Pancreas (tissue), 10 donors: ENCODE measurements at regions not wholly inside any gene's neighbourhood (a gene's known extent, or its start where the extent isn't known, plus 50 kb on each side); places are given as distances from the start of the nearest gene placed in this dataset.

Experiments
- ATAC-seq, 4 donors: fragments of 200-7000 bp; cut with Tn5 transposase; one replicate each; pipeline versions ENCODE4 v1.8.0 to v1.9.1; 2020; ENCODE audit warnings: mild to moderate bottlenecking in 4 of 4, moderate library complexity in 4 of 4
- DNase-seq, 6 donors: peaks; one replicate each; pipeline ENCODE4 v3.0.0-alpha.2; 2020
- FAIRE-seq: peaks from 2 replicates; lab custom pipeline; 2012; peaks lifted over from hg19 to GRCh38; lab: Jason Lieb, UNC
- H3K27ac ChIP-seq, 4 donors: fragments of 200-600 bp; sonication (generic); 1 replicate in 3 of 4; 2 replicates in 1 of 4; pipeline versions ENCODE4 v1.5.0 to v1.8.0; 2020
- H3K27me3 ChIP-seq, 4 donors: fragments of 200-600 bp; one replicate each; pipeline ENCODE4 v1.8.0; 2021
- H3K36me3 ChIP-seq, 3 donors: fragments of 200-600 bp; sonication (generic) in 1 of 3; one replicate each; pipeline versions ENCODE4 v1.5.0 to v1.8.0; 2020 to 2021
- H3K4me1 ChIP-seq, 3 donors: fragments of 200-600 bp; one replicate each; pipeline ENCODE4 v1.8.0; 2021
- H3K4me3 ChIP-seq, 4 donors: fragments of 200-600 bp; sonication (generic) in 2 of 4; one replicate each; pipeline versions ENCODE4 v1.5.0 to v1.8.0; 2020 to 2021
- H3K9me3 ChIP-seq, 4 donors: fragments of 200-600 bp; one replicate each; pipeline ENCODE4 v1.8.0; 2021
- CTCF ChIP-seq, 4 donors: fragments of 200-600 bp; sonication (generic) in 3 of 4; IDR thresholded peaks; one replicate each; pipeline versions ENCODE4 v1.5.0 to v1.8.0; 2021; ENCODE audit warnings: antibody characterized with exemption in 4 of 4
- WGBS, 2 donors: extraction: QIAGEN DNeasy Blood & Tissue Kit; methylation state at CpG; one replicate each; pipeline ENCODE4 v1.1.7; 2013; 5-methylcytosine and 5-hydroxymethylcytosine counted together
- intact Hi-C, 3 donors: fragments of 100-400 bp; cut with DNase I; formaldehyde crosslinking; loops; one replicate each; pipeline versions ENCODE4 v1.11.1 to v1.14.2; 2022
- donor health status: healthy with polysubstance abuse.
- donor health status: DM: no; HTN: no; CAD: no; lungs with moderate emphysema.
- donor health status: DM: no; HTN: no; CAD: no.
- donor health status: control.
- donor health status: control.
- donor health status: Bipolar disorder and iron deficiency.
- donor health status: DM: yes; HTN: yes; CAD: no.
- donor health status: DM: no; HTN: no; CAD: no.
- donor health status: DM: no; HTN: no; CAD: no.
- donor health status: DM: yes; HTN: yes; CAD: no.

DNA sequence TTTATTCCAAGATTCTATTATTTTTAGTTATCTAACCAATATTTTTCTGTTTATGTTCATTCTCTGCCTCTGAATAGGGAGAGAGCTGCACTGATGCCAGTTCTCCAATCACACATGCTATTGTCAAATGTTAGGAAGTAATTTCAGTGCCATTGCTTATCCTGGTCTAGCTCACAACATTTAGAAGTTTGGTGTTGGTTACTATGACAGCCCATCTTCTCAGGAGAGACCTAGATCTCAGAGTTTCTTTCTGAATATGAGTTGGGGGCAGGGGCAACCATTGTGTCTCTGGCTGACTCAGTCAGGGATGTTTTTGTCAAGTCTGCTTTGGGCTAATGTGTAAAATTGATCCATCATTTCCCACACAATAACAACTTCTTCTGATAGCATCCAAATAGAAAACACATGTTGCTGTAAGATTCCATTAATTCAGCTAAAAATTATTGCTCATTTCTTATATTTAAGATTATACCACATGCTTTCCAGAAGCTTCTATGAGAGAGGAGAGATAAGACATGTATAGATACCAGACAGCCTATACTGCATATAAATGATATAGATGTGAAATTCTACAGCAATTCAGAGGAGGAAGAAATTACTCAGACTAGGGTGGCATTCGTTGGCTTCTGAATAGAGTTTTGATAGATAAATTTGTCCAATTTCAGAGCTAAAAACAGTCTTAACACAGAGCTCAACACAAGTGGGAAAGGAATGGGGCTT, 64.8 kb downstream of the DACT1 start:
- Histone ChIP-seq H3K27me3 (no peaks in the 10 kb centered on the region), H3K36me3 (no peaks in the 10 kb centered on the region), H3K4me3 (no peak overlapping the region), H3K9me3 (no peaks in the 10 kb centered on the region), H3K4me1 (no peaks in the 10 kb centered on the region), H3K27ac (no peak overlapping the region)
- DNase-seq: no peak
- intact Hi-C loops: no loop called here
- ATAC-seq: no peak
- FAIRE-seq: no peak
- 43 to 51% methylated on average over 1 of the region's 1 CpG for WGBS, 2 donors
- no peak for TF ChIP-seq CTCF (IDR thresholded peaks at IDR 0.05)

- FAIRE-seq: no peak
Measured at GRCh38 chr14:58703161-58703506, 65.4 kb downstream of the DACT1 start.

DNA sequence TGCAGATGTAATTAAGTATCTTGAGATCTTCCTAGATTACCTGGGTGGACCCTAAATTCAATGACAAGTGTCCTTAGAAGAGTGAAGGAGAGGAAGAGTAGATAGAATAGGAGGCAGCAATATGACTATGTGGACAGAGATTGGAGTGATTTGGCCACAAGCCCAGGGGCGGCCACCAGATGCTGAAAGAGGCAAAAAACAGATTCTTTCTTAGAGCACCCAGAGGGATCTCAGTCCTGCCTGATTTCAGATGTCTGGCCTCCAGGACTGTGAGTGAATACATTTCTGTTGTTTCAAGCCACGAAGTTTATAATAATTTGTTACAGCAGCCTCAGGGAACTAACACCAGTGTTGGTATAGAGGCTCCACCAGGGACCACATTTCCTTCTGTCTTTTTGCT, 67.3 kb downstream of the DACT1 start:
- intact Hi-C loops: no loop called here
- Histone ChIP-seq H3K36me3 (no peaks in the 10 kb centered on the region), H3K27me3 (no peaks in the 10 kb centered on the region), H3K9me3 (no peaks in the 10 kb centered on the region), H3K4me1 (no peaks in the 10 kb centered on the region), H3K27ac (no peak overlapping the region), H3K4me3 (no peak overlapping the region)
- 59 to 65% methylated on average over 2 of the region's 2 CpGs for WGBS, 2 donors
- FAIRE-seq (no peak), ATAC-seq (no peak), DNase-seq (no peak)
- no peak for TF ChIP-seq CTCF (IDR thresholded peaks at IDR 0.05)

More at GRCh38 chr14:58703161-58703506, 65.4 kb downstream of the DACT1 start:
- Histone ChIP-seq H3K27me3 (no peaks in the 10 kb centered on the region), H3K4me1 (no peaks in the 10 kb centered on the region), H3K4me3 (no peak overlapping the region), H3K36me3 (no peaks in the 10 kb centered on the region), H3K9me3 (no peaks in the 10 kb centered on the region), H3K27ac (no peak overlapping the region)
- DNase-seq (no peak), ATAC-seq (no peak)
- 54 to 75% methylated on average over 1 of the region's 1 CpG for WGBS, 2 donors
- no peak for TF ChIP-seq CTCF (IDR thresholded peaks at IDR 0.05)
- intact Hi-C loops: no loop called here

- no peak overlapping the region for H3K4me3 ChIP-seq
- no peak for TF ChIP-seq CTCF (IDR thresholded peaks at IDR 0.05)
- ATAC-seq (no peak), DNase-seq (no peak), FAIRE-seq (no peak)
- 42 to 53% methylated on average over 1 of the region's 1 CpG for WGBS, 2 donors
- H3K27ac ChIP-seq: no peak overlapping the region
- H3K4me1 ChIP-seq: no peaks in the 10 kb centered on the region
- H3K36me3 ChIP-seq: no peaks in the 10 kb centered on the region
- intact Hi-C loops: no loop called here
- no peaks in the 10 kb centered on the region for H3K27me3 ChIP-seq
- H3K9me3 ChIP-seq: no peaks in the 10 kb centered on the region
Measured at GRCh38 chr14:58707949-58708348, 70.2 kb downstream of the DACT1 start.

GRCh38 chr14:58709949-58710348, 72.2 kb downstream of the DACT1 start:
- 55 to 59% methylated on average over 2 of the region's 2 CpGs for WGBS, 2 donors
- intact Hi-C loops: no loop called here
- no peak overlapping the region for H3K27ac ChIP-seq
- ATAC-seq: no peak
- no peak for TF ChIP-seq CTCF (IDR thresholded peaks at IDR 0.05)
- no peaks in the 10 kb centered on the region for H3K4me1 ChIP-seq
- no peaks in the 10 kb centered on the region for H3K9me3 ChIP-seq
- no peak overlapping the region for H3K4me3 ChIP-seq
- no peaks in the 10 kb centered on the region for H3K36me3 ChIP-seq
- H3K27me3 ChIP-seq: no peaks in the 10 kb centered on the region
- no peak for DNase-seq
- no peak for FAIRE-seq
